Bronchial epithelial cell (primary cell): ENCODE measurements at regions not wholly inside any gene's neighbourhood (a gene's known extent, or its start where the extent isn't known, plus 50 kb on each side); places are given as distances from the start of the nearest gene placed in this dataset.

Experiments
- DNase-seq: peaks from one replicate; pipeline ENCODE4 v3.0.0-alpha.2; 2010; ENCODE audit warnings: low read depth
- FAIRE-seq: peaks from 2 replicates; lab custom pipeline; 2011; peaks lifted over from hg19 to GRCh38; lab: Jason Lieb, UNC
- H3K27me3 ChIP-seq: 2 replicates; pipeline ENCODE4 v1.5.1; 2011; ENCODE audit warnings: low read length; ENCODE audit not compliant: control insufficient read depth, insufficient read depth
- H3K36me3 ChIP-seq: 2 replicates; pipeline ENCODE4 v1.5.1; 2011; ENCODE audit warnings: low read length; ENCODE audit not compliant: control insufficient read depth, insufficient read depth
- H3K4me3 ChIP-seq: 2 replicates; pipeline ENCODE4 v1.5.1; 2011; ENCODE audit warnings: mild to moderate bottlenecking, low read depth, low read length, control low read depth
- TF ChIP-seq, protein P1 (sequence below): IDR thresholded peaks from 2 replicates; pipeline ENCODE4 v1.5.1; 2011; ENCODE audit warnings: mild to moderate bottlenecking, moderate library complexity, low read length, control low read depth, inconsistent platforms; ENCODE audit not compliant: insufficient read depth, severe bottlenecking

GRCh38 chr10:35881320-35881719, 239.2 kb upstream of the FZD8 start:
- TF ChIP-seq, protein P1, sequence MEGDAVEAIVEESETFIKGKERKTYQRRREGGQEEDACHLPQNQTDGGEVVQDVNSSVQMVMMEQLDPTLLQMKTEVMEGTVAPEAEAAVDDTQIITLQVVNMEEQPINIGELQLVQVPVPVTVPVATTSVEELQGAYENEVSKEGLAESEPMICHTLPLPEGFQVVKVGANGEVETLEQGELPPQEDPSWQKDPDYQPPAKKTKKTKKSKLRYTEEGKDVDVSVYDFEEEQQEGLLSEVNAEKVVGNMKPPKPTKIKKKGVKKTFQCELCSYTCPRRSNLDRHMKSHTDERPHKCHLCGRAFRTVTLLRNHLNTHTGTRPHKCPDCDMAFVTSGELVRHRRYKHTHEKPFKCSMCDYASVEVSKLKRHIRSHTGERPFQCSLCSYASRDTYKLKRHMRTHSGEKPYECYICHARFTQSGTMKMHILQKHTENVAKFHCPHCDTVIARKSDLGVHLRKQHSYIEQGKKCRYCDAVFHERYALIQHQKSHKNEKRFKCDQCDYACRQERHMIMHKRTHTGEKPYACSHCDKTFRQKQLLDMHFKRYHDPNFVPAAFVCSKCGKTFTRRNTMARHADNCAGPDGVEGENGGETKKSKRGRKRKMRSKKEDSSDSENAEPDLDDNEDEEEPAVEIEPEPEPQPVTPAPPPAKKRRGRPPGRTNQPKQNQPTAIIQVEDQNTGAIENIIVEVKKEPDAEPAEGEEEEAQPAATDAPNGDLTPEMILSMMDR, result no peak
- FAIRE-seq (no peak), DNase-seq (no peak)
- Histone ChIP-seq H3K4me3 (no peak overlapping the region), H3K27me3 (no peaks in the 10 kb centered on the region), H3K36me3 (no peaks in the 10 kb centered on the region)

DNA sequence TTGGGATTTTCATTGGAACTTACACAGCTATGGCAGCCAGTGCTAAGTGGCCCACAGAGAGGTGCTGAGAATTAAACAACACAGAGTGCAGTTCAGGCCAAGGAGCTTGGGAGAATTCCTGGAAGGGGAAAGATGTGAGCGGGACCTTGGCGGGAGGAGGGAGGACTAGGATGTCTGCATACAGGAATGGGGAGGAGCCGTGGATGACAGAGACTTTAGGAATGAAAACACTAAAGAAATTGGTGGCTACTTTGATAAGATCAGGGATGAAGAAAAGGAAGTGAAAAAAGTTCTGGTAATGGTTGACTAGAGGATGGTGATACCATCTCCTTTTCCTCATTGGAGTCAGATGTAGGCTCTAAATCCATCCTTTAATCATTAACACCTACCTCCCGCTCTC, 234.2 kb upstream of the FZD8 start:
- Histone ChIP-seq H3K27me3 (no peaks in the 10 kb centered on the region), H3K36me3 (no peaks in the 10 kb centered on the region), H3K4me3 (no peak overlapping the region)
- DNase-seq (peak; percentile 3), FAIRE-seq (no peak)
- TF ChIP-seq, protein P1, result no peak

GRCh38 chr10:35875016-35875676, 233.1 kb upstream of the FZD8 start:
- no peak for FAIRE-seq
- Histone ChIP-seq H3K4me3 (no peak overlapping the region), H3K36me3 (no peaks in the 10 kb centered on the region), H3K27me3 (no peaks in the 10 kb centered on the region)
- DNase-seq, result no peak
- TF ChIP-seq, protein P1, result no peak

GRCh38 chr10:35874311-35875015, 232.4 kb upstream of the FZD8 start:
- no peak for DNase-seq
- TF ChIP-seq, protein P1, result no peak
- Histone ChIP-seq H3K4me3 (no peak overlapping the region), H3K27me3 (no peaks in the 10 kb centered on the region), H3K36me3 (no peaks in the 10 kb centered on the region)
- FAIRE-seq, result no peak

- no peaks in the 10 kb centered on the region for H3K27me3 ChIP-seq
- TF ChIP-seq, protein P1, result no peak
- FAIRE-seq, result no peak
- DNase-seq, result no peak
- no peaks in the 10 kb centered on the region for H3K36me3 ChIP-seq
- no peak overlapping the region for H3K4me3 ChIP-seq
Measured at GRCh38 chr10:35872671-35873070, 230.6 kb upstream of the FZD8 start.
